Skeletal muscle cell (primary cell): ENCODE measurements at regions not wholly inside any gene's neighbourhood (a gene's known extent, or its start where the extent isn't known, plus 50 kb on each side); places are given as distances from the start of the nearest gene placed in this dataset.

Source experiments
- DNase-seq: peaks from one replicate; pipeline ENCODE4 v3.0.0-alpha.2; 2010; ENCODE audit warnings: low read depth
- H3K4me3 ChIP-seq: 2 replicates; pipeline ENCODE4 v1.5.1; 2011; ENCODE audit warnings: low read depth, mild to moderate bottlenecking, control low read depth, low read length, moderate library complexity

- no peak for DNase-seq
- H3K4me3 ChIP-seq = no peak overlapping the region
Measured at GRCh38 chr4:135605076-135605475, 1403.5 kb upstream of the PABPC4L start.

DNA sequence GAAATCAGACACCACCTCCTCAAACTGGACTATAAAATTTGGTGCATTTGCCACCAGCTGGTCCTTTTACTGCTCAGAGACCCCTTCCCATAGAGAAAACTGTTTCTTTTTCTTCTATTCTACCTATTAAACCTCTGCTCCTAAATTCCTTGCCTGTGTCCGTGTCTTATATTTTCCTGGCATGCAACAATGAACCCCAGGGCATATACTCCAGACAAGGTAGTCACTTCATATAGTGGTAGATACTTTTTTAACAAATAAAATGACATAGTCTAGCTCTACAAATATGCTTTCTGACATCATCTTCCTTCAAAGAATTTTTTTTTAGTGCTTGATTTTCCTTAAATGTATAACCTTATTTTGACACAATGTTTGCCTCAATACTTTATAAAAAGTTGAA, 1402.9 kb upstream of the PABPC4L start:
- no peak overlapping the region for H3K4me3 ChIP-seq
- no peak for DNase-seq

- no peak overlapping the region for H3K4me3 ChIP-seq
- DNase-seq = no peak
Measured at GRCh38 chr4:135601351-135601750, 1399.8 kb upstream of the PABPC4L start.

DNA sequence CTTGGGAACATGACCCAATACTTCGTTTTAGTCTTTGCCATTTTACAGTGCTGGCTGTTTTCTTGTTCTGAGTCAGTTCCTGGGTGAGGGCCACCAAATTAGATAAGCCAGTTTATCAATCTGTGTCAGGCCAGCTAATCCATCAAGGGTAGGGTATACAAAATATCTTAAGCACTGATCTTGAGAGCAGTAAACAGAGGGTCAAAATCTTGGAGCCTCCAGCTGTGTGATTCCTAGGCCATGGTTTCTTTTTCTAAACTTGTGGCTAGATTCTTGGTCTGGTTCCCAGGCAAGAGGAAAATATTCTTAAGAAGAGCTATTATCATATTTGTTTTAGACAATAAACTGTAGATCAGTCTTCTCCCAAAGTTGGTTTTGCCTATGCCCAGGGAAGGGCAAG, 1396.6 kb upstream of the PABPC4L start:
- no peak for DNase-seq
- H3K4me3 ChIP-seq = no peak overlapping the region

- no peak for DNase-seq
- H3K4me3 ChIP-seq = no peak overlapping the region
Measured at GRCh38 chr4:135594521-135594920, 1392.9 kb upstream of the PABPC4L start.

GRCh38 chr4:135575041-135575440, 1373.5 kb upstream of the PABPC4L start:
- DNase-seq = no peak
- no peak overlapping the region for H3K4me3 ChIP-seq

- DNase-seq = no peak
- H3K4me3 ChIP-seq = no peak overlapping the region
Measured at GRCh38 chr4:135573251-135573650, 1371.7 kb upstream of the PABPC4L start.

DNA sequence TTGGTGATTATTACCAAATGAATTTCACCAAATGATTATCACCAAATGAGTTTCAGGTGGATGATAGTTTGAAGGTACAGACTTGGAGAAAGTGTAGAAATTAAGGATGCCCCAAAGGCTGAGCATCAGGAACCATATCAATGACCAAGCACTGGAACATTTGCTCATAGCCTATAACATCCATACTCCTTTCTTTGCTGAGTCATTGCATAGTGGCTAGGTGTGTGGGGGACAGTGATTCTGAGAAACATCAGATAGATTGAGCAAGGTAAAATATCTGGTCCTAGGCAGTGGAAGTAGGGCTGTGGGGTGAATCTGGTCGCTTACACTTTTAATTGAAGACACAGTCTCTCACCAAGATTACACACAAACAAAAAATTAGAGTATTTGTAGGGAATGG, 1362.5 kb upstream of the PABPC4L start:
- H3K4me3 ChIP-seq = no peak overlapping the region
- no peak for DNase-seq

DNA sequence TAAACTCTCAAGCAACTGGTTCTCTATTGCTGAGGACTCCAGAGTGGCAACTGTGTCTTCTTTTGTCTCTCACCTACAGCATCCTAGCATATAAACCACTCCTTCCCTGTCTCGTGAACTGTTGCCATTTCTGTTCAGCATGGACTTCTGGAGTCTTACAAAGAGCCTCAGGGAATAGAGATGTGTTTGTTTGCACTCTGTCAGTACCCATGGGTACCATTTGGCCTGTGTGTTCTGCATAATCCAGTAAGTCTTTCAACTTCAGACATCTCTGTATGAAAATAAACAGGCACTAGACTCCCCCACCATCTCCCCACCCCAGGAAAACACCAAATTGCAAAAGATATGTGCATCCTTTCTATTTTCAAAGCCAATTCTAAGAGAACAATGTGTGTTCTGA, 1351.6 kb upstream of the PABPC4L start:
- no peak overlapping the region for H3K4me3 ChIP-seq
- no peak for DNase-seq

DNA sequence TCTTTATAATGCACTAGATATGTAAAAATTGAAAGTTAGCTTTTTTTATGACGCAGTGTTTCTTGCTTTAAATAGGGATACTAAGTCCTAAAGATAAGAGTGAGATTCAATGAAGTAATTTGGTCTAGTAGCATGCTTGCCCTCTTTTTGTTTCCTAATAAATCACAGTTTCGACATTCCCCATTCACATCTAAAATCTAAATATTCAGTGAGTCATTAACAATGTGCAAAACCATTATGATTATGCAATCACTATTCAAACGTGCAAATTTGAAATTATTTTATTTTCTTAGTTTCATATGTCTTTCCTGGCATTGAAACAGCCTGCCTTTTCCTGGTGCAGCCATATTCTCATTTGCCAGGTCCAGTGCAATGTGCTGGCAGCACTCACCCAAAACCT, 1350.5 kb upstream of the PABPC4L start:
- DNase-seq = no peak
- no peak overlapping the region for H3K4me3 ChIP-seq

DNA sequence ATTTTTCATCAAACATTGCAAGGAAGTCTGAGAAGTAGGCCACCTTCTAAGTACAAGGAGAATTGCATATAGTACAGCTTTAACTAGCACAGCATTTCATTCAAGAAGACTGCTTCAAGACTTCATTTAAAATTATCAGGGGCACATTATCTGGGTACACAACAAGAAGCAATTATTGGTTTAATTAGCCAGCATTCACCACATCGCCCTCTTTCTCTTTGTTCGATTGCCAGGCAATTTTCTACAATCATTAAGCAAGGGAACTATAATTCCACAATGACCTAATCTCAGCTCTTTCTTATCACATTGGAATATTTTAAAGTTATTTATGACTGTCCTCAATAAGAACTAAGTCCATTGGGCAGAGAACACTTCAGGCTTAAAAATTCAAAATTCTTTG, 1347.1 kb upstream of the PABPC4L start:
- no peak overlapping the region for H3K4me3 ChIP-seq
- DNase-seq = no peak

- H3K4me3 ChIP-seq = no peak overlapping the region
- no peak for DNase-seq
Measured at GRCh38 chr4:135545616-135546317, 1344.2 kb upstream of the PABPC4L start.

DNA sequence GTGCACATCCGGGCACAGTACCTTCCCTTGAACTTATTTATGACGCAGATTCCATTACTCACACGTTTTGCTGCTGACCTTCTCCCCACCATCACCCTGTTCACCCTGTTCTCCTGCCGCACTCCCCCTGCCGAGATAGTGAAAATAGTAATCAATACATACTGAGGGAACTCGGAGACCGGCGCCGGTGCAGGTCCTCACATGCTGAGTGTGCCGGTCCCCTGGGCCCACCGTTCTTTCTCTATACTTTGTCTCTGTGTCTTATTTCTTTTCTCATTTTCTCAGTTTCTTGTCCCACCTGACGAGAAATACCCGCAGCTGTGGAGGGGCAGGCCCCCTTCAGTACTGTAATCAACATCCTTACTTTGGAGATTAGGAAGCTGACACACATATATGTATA, 1337.1 kb upstream of the PABPC4L start:
- no peak overlapping the region for H3K4me3 ChIP-seq
- DNase-seq = no peak

- H3K4me3 ChIP-seq = no peak overlapping the region
- DNase-seq = no peak
Measured at GRCh38 chr4:135533053-135533452, 1331.5 kb upstream of the PABPC4L start.

DNA sequence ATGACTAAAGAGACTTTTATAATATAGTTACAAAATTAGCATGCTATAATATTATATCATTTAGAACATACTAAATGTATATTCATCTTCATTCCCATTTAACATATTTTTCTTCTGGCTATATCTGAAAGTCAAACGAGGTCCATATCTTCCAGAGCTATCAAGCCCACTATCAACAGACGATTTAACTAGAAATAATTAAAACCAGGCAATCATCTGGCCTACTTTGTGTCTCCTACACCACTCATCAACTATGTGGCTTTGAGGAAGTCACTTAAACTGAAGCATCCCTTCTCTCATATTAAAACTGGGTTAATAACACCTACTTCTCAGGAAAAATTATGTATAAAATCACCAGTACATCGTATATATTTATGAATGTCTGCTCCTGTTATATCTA, 1330.5 kb upstream of the PABPC4L start:
- no peak for DNase-seq
- no peak overlapping the region for H3K4me3 ChIP-seq

GRCh38 chr4:135515295-135515694, 1313.7 kb upstream of the PABPC4L start:
- no peak overlapping the region for H3K4me3 ChIP-seq
- DNase-seq = no peak

DNA sequence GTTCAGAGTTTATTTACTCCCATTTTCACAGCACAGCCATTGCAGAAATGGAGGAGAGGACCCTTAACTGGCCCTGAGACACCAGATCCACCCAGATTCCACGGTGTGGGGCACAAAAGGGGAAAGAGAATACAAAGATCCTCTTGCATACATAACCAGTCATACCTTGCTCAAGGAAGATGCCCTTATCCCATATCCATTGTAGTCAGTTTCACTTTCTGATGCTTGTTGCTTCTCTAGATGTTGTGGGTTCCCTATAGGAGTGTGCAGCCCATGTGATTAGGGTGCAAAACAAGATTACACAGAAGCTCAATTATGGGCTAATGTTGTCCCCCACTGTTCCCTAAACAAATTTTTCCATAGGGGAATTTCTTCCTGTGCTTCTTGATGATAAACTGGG, 1309.0 kb upstream of the PABPC4L start:
- H3K4me3 ChIP-seq = no peak overlapping the region
- no peak for DNase-seq

DNA sequence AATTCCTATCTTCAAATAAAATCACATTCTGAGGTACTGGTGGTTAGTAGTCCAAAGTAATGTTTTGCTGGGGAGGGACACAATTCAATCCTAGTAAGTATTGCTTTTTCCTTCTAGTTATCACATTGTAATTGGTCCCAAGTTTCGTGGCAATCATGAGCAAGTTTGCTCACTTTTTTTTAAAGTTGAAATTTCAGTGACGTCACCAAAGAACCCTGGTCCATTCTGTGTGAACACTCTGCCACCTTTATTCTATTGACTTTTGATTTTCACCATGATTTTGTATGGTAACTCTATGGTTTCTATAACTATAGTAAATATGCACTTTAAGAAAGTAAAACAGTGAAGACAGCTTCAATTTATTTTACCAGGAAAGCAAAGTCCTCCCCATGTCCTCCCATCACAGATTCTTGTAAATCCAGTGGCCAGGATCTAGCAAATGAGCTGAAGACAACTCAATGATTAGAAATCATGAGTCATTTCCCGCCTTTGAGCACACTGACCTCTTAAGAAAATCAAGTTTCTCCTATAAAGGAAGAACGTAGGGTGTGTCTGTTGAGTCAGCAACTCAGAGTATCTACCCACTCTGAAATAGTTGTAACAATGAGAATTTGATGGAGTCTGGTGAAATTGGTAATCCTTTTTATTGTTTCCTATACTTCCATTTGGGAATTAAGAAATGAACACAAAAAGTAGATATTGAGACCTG, 1306.6 kb upstream of the PABPC4L start:
- DNase-seq = peak; percentile 80
- no peak overlapping the region for H3K4me3 ChIP-seq

DNA sequence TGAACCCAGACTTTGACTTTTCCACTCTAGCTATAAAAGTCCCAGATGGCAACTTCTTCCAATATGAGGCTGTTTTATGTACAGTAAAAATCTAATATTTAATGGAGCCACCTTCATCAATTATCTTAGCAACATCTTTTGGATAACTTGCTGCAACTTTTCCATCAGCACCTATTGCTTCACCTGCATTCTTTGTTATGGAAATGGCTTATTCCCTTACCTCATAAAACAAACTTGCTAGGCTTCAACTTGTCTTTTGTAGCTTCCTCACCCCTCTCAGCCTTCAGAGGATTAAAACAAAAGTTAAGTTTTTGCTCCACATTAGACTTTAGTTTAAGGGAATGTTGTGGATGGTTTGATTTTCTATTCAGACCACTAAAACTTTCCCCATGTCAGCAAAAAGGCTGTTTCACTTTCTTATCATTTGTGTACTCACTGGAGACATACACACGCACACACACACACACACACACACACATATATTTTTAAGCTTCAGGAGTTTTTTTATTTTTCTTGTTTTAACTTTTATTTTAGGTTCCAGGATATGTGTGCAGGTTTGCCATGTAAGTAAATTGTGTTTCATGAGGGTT, 1296.1 kb upstream of the PABPC4L start:
- H3K4me3 ChIP-seq = no peak overlapping the region
- DNase-seq = no peak

GRCh38 chr4:135492439-135492838, 1290.8 kb upstream of the PABPC4L start:
- no peak for DNase-seq
- no peak overlapping the region for H3K4me3 ChIP-seq

GRCh38 chr4:135485371-135485770, 1283.8 kb upstream of the PABPC4L start:
- no peak for DNase-seq
- no peak overlapping the region for H3K4me3 ChIP-seq
